Upper lobe of left lung (tissue), 4 donors: ENCODE measurements at regions not wholly inside any gene's neighbourhood (a gene's known extent, or its start where the extent isn't known, plus 50 kb on each side); places are given as distances from the start of the nearest gene placed in this dataset.

ENCODE experiments used
- CTCF ChIP-seq, 6 experiments: fragments of 450-650 bp in 4 of 6; fragments of 200-600 bp in 2 of 6; sonication (generic) in 2 of 6; IDR thresholded peaks; one replicate each; pipeline ENCODE4 v1.5.1; 2016 to 2019; ENCODE audit warnings: antibody characterized with exemption in 6 of 6
- POLR2A ChIP-seq, 4 donors: fragments of 450-650 bp; IDR thresholded peaks; one replicate each; pipeline ENCODE4 v1.5.1; 2016 to 2017; ENCODE audit warnings: antibody characterized with exemption in 4 of 4, mild to moderate bottlenecking in 2 of 4
- POLR2AphosphoS5 ChIP-seq, 2 donors: sonication (generic); formaldehyde crosslinking; IDR thresholded peaks; one replicate each; pipeline ENCODE4 v1.5.1; 2017; ENCODE audit warnings: antibody characterized with exemption in 2 of 2

- TF ChIP-seq CTCF (IDR thresholded peaks at IDR 0.05) (no peak), POLR2A (IDR thresholded peaks at IDR 0.05) (no peak), POLR2AphosphoS5 (IDR thresholded peaks at IDR 0.05) (no peak)
Measured at GRCh38 chr7:26531926-26532325, 240.3 kb downstream of the SNX10 start.
